ENCODE measurements at regions not wholly inside any gene's neighbourhood (a gene's known extent, or its start where the extent isn't known, plus 50 kb on each side); places are given as distances from the start of the nearest gene placed in this dataset.
A peak's percentile ranks its signal among the peaks of the same experiment; 100 is the strongest.

DNA sequence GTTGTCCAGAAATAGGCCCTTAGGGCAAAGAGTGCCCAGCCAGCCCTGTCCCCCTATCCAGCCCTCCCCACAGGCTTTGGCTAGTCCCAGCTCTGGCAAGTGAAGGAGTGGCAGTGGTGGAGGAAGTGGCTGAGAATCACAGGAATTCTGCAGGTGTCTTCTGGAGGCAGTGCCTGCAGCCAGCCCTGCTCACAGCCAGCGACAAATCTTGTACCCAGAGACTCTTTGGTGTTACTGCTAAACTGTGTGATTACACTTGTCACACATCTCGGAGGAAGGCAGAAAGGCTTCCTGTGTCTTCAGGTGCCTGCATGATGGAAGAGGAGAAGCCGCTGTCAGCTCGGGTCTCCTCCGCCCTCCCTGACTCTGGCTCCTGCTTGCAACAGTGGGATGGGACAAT, 71.6 kb upstream of the GRIK3 start:
- Histone ChIP-seq H3K36me3 (ENCODE audit: control insufficient read depth in 3 of 3, insufficient read depth in 3 of 3, low read length in 3 of 3) (peaks cover 0 to 2% (median 0%) of the 10 kb centered on the region in 3 donors), H3K9me3 (ENCODE audit: control insufficient read depth in 3 of 3, low read length in 3 of 3) (no peaks in the 10 kb centered on the region), H3K4me1 (ENCODE audit: control insufficient read depth in 3 of 3, insufficient read depth in 3 of 3, low read length in 3 of 3) (peaks cover 17 to 24% (median 18%) of the 10 kb centered on the region in 3 donors), H3K9ac (ENCODE audit: low read depth in 1 of 3, low read length in 3 of 3) (no peak overlapping the region), H3K27me3 (ENCODE audit: control insufficient read depth in 3 of 3, insufficient read depth in 3 of 3, low read length in 3 of 3) (no peaks in the 10 kb centered on the region), H3K27ac (ENCODE audit: low read depth, low read length) (no peak overlapping the region), H3K4me3 (ENCODE audit: low read length in 3 of 3) (no peak overlapping the region)

- Histone ChIP-seq H3K27ac (ENCODE audit: low read depth, low read length) (no peak overlapping the region), H3K4me1 (ENCODE audit: control insufficient read depth in 3 of 3, insufficient read depth in 3 of 3, low read length in 3 of 3) (peaks cover 17 to 33% (median 20%) of the 10 kb centered on the region in 3 donors), H3K9ac (ENCODE audit: low read depth in 1 of 3, low read length in 3 of 3) (no peak overlapping the region), H3K36me3 (ENCODE audit: control insufficient read depth in 3 of 3, insufficient read depth in 3 of 3, low read length in 3 of 3) (no peaks in the 10 kb centered on the region), H3K9me3 (ENCODE audit: control insufficient read depth in 3 of 3, low read length in 3 of 3) (no peaks in the 10 kb centered on the region), H3K4me3 (ENCODE audit: low read length in 3 of 3) (no peak overlapping the region), H3K27me3 (ENCODE audit: control insufficient read depth in 3 of 3, insufficient read depth in 3 of 3, low read length in 3 of 3) (no peaks in the 10 kb centered on the region)
Observed at GRCh38 chr1:37107153-37107907, 73.0 kb upstream of the GRIK3 start.

GRCh38 chr1:37108596-37109188, 74.4 kb upstream of the GRIK3 start:
- H3K27me3 ChIP-seq (ENCODE audit: control insufficient read depth in 3 of 3, insufficient read depth in 3 of 3, low read length in 3 of 3): no peaks in the 10 kb centered on the region
- H3K9ac ChIP-seq (ENCODE audit: low read depth in 1 of 3, low read length in 3 of 3): peak overlapping the region in 1 of 3 donors; percentile 40
- H3K4me1 ChIP-seq (ENCODE audit: control insufficient read depth in 3 of 3, insufficient read depth in 3 of 3, low read length in 3 of 3): peaks cover 17 to 33% (median 23%) of the 10 kb centered on the region in 3 donors
- peak overlapping the region in 1 of 3 donors; percentile 13 for H3K4me3 ChIP-seq (ENCODE audit: low read length in 3 of 3)
- peak overlapping the region; percentile 39 for H3K27ac ChIP-seq (ENCODE audit: low read depth, low read length)
- no peaks in the 10 kb centered on the region for H3K36me3 ChIP-seq (ENCODE audit: control insufficient read depth in 3 of 3, insufficient read depth in 3 of 3, low read length in 3 of 3)
- H3K9me3 ChIP-seq (ENCODE audit: control insufficient read depth in 3 of 3, low read length in 3 of 3): no peaks in the 10 kb centered on the region

GRCh38 chr1:37112430-37112829, 78.1 kb upstream of the GRIK3 start:
- no peaks in the 10 kb centered on the region for H3K36me3 ChIP-seq (ENCODE audit: control insufficient read depth in 3 of 3, insufficient read depth in 3 of 3, low read length in 3 of 3)
- H3K27me3 ChIP-seq (ENCODE audit: control insufficient read depth in 3 of 3, insufficient read depth in 3 of 3, low read length in 3 of 3): peaks cover 0 to 11% (median 0%) of the 10 kb centered on the region in 3 donors
- H3K9me3 ChIP-seq (ENCODE audit: control insufficient read depth in 3 of 3, low read length in 3 of 3): no peaks in the 10 kb centered on the region
- no peak overlapping the region for H3K9ac ChIP-seq (ENCODE audit: low read depth in 1 of 3, low read length in 3 of 3)
- H3K4me3 ChIP-seq (ENCODE audit: low read length in 3 of 3): no peak overlapping the region
- H3K4me1 ChIP-seq (ENCODE audit: control insufficient read depth in 3 of 3, insufficient read depth in 3 of 3, low read length in 3 of 3): peaks cover 17 to 33% (median 23%) of the 10 kb centered on the region in 3 donors
- H3K27ac ChIP-seq (ENCODE audit: low read depth, low read length): no peak overlapping the region

GRCh38 chr1:37113285-37113997, 79.1 kb upstream of the GRIK3 start:
- Histone ChIP-seq H3K9me3 (ENCODE audit: control insufficient read depth in 3 of 3, low read length in 3 of 3) (no peaks in the 10 kb centered on the region), H3K27me3 (ENCODE audit: control insufficient read depth in 3 of 3, insufficient read depth in 3 of 3, low read length in 3 of 3) (peaks cover 0 to 14% (median 0%) of the 10 kb centered on the region in 3 donors), H3K4me1 (ENCODE audit: control insufficient read depth in 3 of 3, insufficient read depth in 3 of 3, low read length in 3 of 3) (peaks cover 16 to 29% (median 23%) of the 10 kb centered on the region in 3 donors), H3K4me3 (ENCODE audit: low read length in 3 of 3) (no peak overlapping the region), H3K36me3 (ENCODE audit: control insufficient read depth in 3 of 3, insufficient read depth in 3 of 3, low read length in 3 of 3) (no peaks in the 10 kb centered on the region), H3K9ac (ENCODE audit: low read depth in 1 of 3, low read length in 3 of 3) (no peak overlapping the region), H3K27ac (ENCODE audit: low read depth, low read length) (no peak overlapping the region)

GRCh38 chr1:37118790-37119189, 84.5 kb upstream of the GRIK3 start:
- peaks cover 0 to 2% (median 0%) of the 10 kb centered on the region in 3 donors for H3K9me3 ChIP-seq (ENCODE audit: control insufficient read depth in 3 of 3, low read length in 3 of 3)
- H3K27me3 ChIP-seq (ENCODE audit: control insufficient read depth in 3 of 3, insufficient read depth in 3 of 3, low read length in 3 of 3): peaks cover 0 to 17% (median 5%) of the 10 kb centered on the region in 3 donors
- peaks cover 0 to 4% (median 0%) of the 10 kb centered on the region in 3 donors for H3K4me1 ChIP-seq (ENCODE audit: control insufficient read depth in 3 of 3, insufficient read depth in 3 of 3, low read length in 3 of 3)
- no peak overlapping the region for H3K27ac ChIP-seq (ENCODE audit: low read depth, low read length)
- H3K9ac ChIP-seq (ENCODE audit: low read depth in 1 of 3, low read length in 3 of 3): no peak overlapping the region
- H3K36me3 ChIP-seq (ENCODE audit: control insufficient read depth in 3 of 3, insufficient read depth in 3 of 3, low read length in 3 of 3): no peaks in the 10 kb centered on the region
- H3K4me3 ChIP-seq (ENCODE audit: low read length in 3 of 3): no peak overlapping the region

- H3K9me3 ChIP-seq (ENCODE audit: control insufficient read depth in 3 of 3, low read length in 3 of 3): peaks cover 0 to 2% (median 0%) of the 10 kb centered on the region in 3 donors
- peaks cover 0 to 7% (median 5%) of the 10 kb centered on the region in 3 donors for H3K27me3 ChIP-seq (ENCODE audit: control insufficient read depth in 3 of 3, insufficient read depth in 3 of 3, low read length in 3 of 3)
- H3K4me1 ChIP-seq (ENCODE audit: control insufficient read depth in 3 of 3, insufficient read depth in 3 of 3, low read length in 3 of 3): peaks cover 0 to 4% (median 0%) of the 10 kb centered on the region in 3 donors
- H3K9ac ChIP-seq (ENCODE audit: low read depth in 1 of 3, low read length in 3 of 3): no peak overlapping the region
- H3K27ac ChIP-seq (ENCODE audit: low read depth, low read length): no peak overlapping the region
- no peaks in the 10 kb centered on the region for H3K36me3 ChIP-seq (ENCODE audit: control insufficient read depth in 3 of 3, insufficient read depth in 3 of 3, low read length in 3 of 3)
- no peak overlapping the region for H3K4me3 ChIP-seq (ENCODE audit: low read length in 3 of 3)
Observed at GRCh38 chr1:37120279-37120678, 86.0 kb upstream of the GRIK3 start.

GRCh38 chr1:37123276-37124115, 89.2 kb upstream of the GRIK3 start:
- Histone ChIP-seq H3K9ac (ENCODE audit: low read depth in 1 of 3, low read length in 3 of 3) (no peak overlapping the region), H3K27me3 (ENCODE audit: control insufficient read depth in 3 of 3, insufficient read depth in 3 of 3, low read length in 3 of 3) (peaks cover 0 to 5% (median 3%) of the 10 kb centered on the region in 3 donors), H3K9me3 (ENCODE audit: control insufficient read depth in 3 of 3, low read length in 3 of 3) (peaks cover 0 to 2% (median 0%) of the 10 kb centered on the region in 3 donors), H3K4me3 (ENCODE audit: low read length in 3 of 3) (no peak overlapping the region), H3K36me3 (ENCODE audit: control insufficient read depth in 3 of 3, insufficient read depth in 3 of 3, low read length in 3 of 3) (no peaks in the 10 kb centered on the region), H3K27ac (ENCODE audit: low read depth, low read length) (no peak overlapping the region), H3K4me1 (ENCODE audit: control insufficient read depth in 3 of 3, insufficient read depth in 3 of 3, low read length in 3 of 3) (peaks cover 0 to 4% (median 0%) of the 10 kb centered on the region in 3 donors)

GRCh38 chr1:37124501-37124900, 90.2 kb upstream of the GRIK3 start:
- Histone ChIP-seq H3K4me1 (ENCODE audit: control insufficient read depth in 3 of 3, insufficient read depth in 3 of 3, low read length in 3 of 3) (no peaks in the 10 kb centered on the region), H3K27me3 (ENCODE audit: control insufficient read depth in 3 of 3, insufficient read depth in 3 of 3, low read length in 3 of 3) (peaks cover 0 to 4% (median 3%) of the 10 kb centered on the region in 3 donors), H3K36me3 (ENCODE audit: control insufficient read depth in 3 of 3, insufficient read depth in 3 of 3, low read length in 3 of 3) (no peaks in the 10 kb centered on the region)

More at GRCh38 chr1:37124501-37124900, 90.2 kb upstream of the GRIK3 start:
- no peak overlapping the region for H3K9ac ChIP-seq (ENCODE audit: low read depth in 1 of 3, low read length in 3 of 3)
- no peak overlapping the region for H3K4me3 ChIP-seq (ENCODE audit: low read length in 3 of 3)
- H3K9me3 ChIP-seq (ENCODE audit: control insufficient read depth in 3 of 3, low read length in 3 of 3): peaks cover 0 to 2% (median 0%) of the 10 kb centered on the region in 3 donors
- H3K27ac ChIP-seq (ENCODE audit: low read depth, low read length): no peak overlapping the region
